ENCODE measurements at regions not wholly inside any gene's neighbourhood (a gene's known extent, or its start where the extent isn't known, plus 50 kb on each side); places are given as distances from the start of the nearest gene placed in this dataset.

DNA sequence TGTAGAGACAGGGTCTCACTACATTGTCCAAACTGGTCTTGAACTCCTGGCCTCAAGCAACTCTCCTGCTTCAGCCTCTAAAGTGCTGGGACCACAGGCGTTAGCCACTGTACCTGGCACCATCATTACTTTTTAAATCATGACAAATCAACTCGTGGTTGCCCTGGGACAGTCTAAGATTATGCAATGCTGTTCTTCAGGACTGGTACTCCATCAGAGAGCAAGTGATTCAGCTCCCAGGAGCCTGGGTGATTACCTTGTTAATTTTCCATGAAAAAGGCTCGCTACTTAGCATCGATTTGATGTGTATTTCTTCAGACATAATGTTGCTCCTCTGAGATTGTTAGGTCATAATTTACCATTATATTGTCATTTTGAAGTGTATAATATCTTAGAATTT, 158.9 kb upstream of the STEAP4 start:
- H3K23me2 ChIP-seq (ENCODE audit: low read depth, low read length): no peaks in the 10 kb centered on the region
- H3K56ac ChIP-seq (replicated peaks; ENCODE audit: insufficient read length, low read depth, low read length): no peak overlapping the region
- H3K4me2 ChIP-seq (ENCODE audit: insufficient read depth in 1 of 2, low read depth in 2 of 2, low read length in 2 of 2): no peak overlapping the region
- H3K18ac ChIP-seq (ENCODE audit: extremely low read depth, low read length): no peak overlapping the region
- no peak overlapping the region for H2BK12ac ChIP-seq (ENCODE audit: low read depth, low read length)
- H3K27me3 ChIP-seq (replicated peaks in 1 of 4; ENCODE audit: control insufficient read depth in 3 of 4, extremely low read depth in 1 of 4, insufficient read depth in 3 of 4, low read length in 3 of 4): no peaks in the 10 kb centered on the region
- 96% methylated on average over 4 of the region's 4 CpGs; no CpG with 5 or more reads in 1 of the 2 experiments for WGBS, 2 experiments (ENCODE audit: extremely low coverage in 1 of 2, insufficient coverage in 1 of 2, insufficient read length in 1 of 2, insufficient replicate concordance in 2 of 2, low coverage in 1 of 2, low lambda C conversion rate in 2 of 2, missing lambda C conversion rate in 1 of 2)
- no peak overlapping the region for H2BK15ac ChIP-seq (ENCODE audit: low read length)
- H3K14ac ChIP-seq (ENCODE audit: insufficient read length): no peak overlapping the region
- no peaks in the 10 kb centered on the region for H3K36me3 ChIP-seq (ENCODE audit: control insufficient read depth in 2 of 4, insufficient read depth in 4 of 4, low read length in 3 of 4)
- no peak overlapping the region for H4K8ac ChIP-seq (ENCODE audit: extremely low read depth, insufficient read depth, low read length)
- no peak overlapping the region for H3K9ac ChIP-seq (replicated peaks in 1 of 4; ENCODE audit: extremely low read depth in 1 of 4, low read depth in 3 of 4, low read length in 3 of 4)
- no peak overlapping the region for H3K23ac ChIP-seq (ENCODE audit: insufficient read length)
- no peak overlapping the region for H3K4me3 ChIP-seq (ENCODE audit: extremely low read depth in 1 of 4, insufficient read depth in 2 of 4, low read depth in 3 of 4, low read length in 4 of 4)
- DNase-seq (ENCODE audit: low read depth in 1 of 2, low spot score in 2 of 2) (no peak), FAIRE-seq (no peak)
- no peak overlapping the region for H3K4ac ChIP-seq (replicated peaks; ENCODE audit: insufficient read length, low read depth, low read length)
- ChIA-PET CTCF (ENCODE audit: partially characterized antibody) (interaction anchor here (1.0 kb wide), 1 partner anchor 14 kb away, joined by 3 read pairs; no protein-coding TSS in a partner anchor), POLR2A (ENCODE audit: partially characterized antibody) (no interaction called here)
- H3K27ac ChIP-seq (ENCODE audit: low read depth, low read length): no peak overlapping the region
- no peaks in the 10 kb centered on the region for H4K20me1 ChIP-seq (replicated peaks in 1 of 2; ENCODE audit: control insufficient read depth in 1 of 2, insufficient read depth in 2 of 2, low read length in 2 of 2)
- H2BK20ac ChIP-seq (ENCODE audit: low read length): no peak overlapping the region
- H4K91ac ChIP-seq (replicated peaks; ENCODE audit: insufficient read length, low read length): no peak overlapping the region
- H2BK5ac ChIP-seq (ENCODE audit: low read depth, low read length): no peak overlapping the region
- H4K5ac ChIP-seq (ENCODE audit: insufficient read length, low read depth, low read length): no peak overlapping the region
- H3K79me1 ChIP-seq (ENCODE audit: low read depth, low read length): no peaks in the 10 kb centered on the region
- H2AK5ac ChIP-seq (ENCODE audit: low read depth, low read length): no peak overlapping the region
- no peaks in the 10 kb centered on the region for H3K4me1 ChIP-seq (replicated peaks in 1 of 4; ENCODE audit: control insufficient read depth in 3 of 4, insufficient read depth in 4 of 4, low read length in 3 of 4)
- H2AFZ ChIP-seq (ENCODE audit: low read length): no peak overlapping the region
- H2BK120ac ChIP-seq (replicated peaks; ENCODE audit: low read depth, low read length): no peak overlapping the region
- no peaks in the 10 kb centered on the region for H3K9me3 ChIP-seq (ENCODE audit: insufficient read depth in 2 of 2, low read depth in 1 of 2, low read length in 1 of 2)
- no peaks in the 10 kb centered on the region for H3K79me2 ChIP-seq (ENCODE audit: control insufficient read depth in 1 of 2, insufficient read depth in 2 of 2, low read length in 2 of 2)
- no peak for TF ChIP-seq MAFK (IDR thresholded peaks at IDR 0.05; ENCODE audit: low read depth, low read length)
- TF ChIP-seq YY1 (IDR thresholded peaks at IDR 0.05; ENCODE audit: low read depth, low read length): no peak
- no peak for TF ChIP-seq CEBPB (IDR thresholded peaks at IDR 0.05; ENCODE audit: low read depth, low read length)
- no peak for TF ChIP-seq NRF1 (IDR thresholded peaks at IDR 0.05; ENCODE audit: low read depth, low read length)
- no peak for TF ChIP-seq SP4 (IDR thresholded peaks at IDR 0.05; ENCODE audit: low read length)
- TF ChIP-seq EGR1 (IDR thresholded peaks at IDR 0.05; ENCODE audit: borderline replicate concordance, low read depth, low read length): no peak
- TF ChIP-seq BACH1 (IDR thresholded peaks at IDR 0.05; ENCODE audit: low read length): no peak
- TF ChIP-seq JUN (IDR thresholded peaks at IDR 0.05; ENCODE audit: low read depth, low read length): no peak
- TF ChIP-seq, protein P1, sequence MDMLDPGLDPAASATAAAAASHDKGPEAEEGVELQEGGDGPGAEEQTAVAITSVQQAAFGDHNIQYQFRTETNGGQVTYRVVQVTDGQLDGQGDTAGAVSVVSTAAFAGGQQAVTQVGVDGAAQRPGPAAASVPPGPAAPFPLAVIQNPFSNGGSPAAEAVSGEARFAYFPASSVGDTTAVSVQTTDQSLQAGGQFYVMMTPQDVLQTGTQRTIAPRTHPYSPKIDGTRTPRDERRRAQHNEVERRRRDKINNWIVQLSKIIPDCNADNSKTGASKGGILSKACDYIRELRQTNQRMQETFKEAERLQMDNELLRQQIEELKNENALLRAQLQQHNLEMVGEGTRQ (IDR thresholded peaks at IDR 0.05; ENCODE audit: low read length): no peak
- TF ChIP-seq CHD2 (IDR thresholded peaks at IDR 0.05; ENCODE audit: low read length): no peak
